22Rv1 (cell line): ENCODE measurements at regions not wholly inside any gene's neighbourhood (a gene's known extent, or its start where the extent isn't known, plus 50 kb on each side); places are given as distances from the start of the nearest gene placed in this dataset.

Source experiments
- H3K27ac ChIP-seq: fragments of 450-650 bp; 2 replicates; pipeline ENCODE4 v1.5.1; 2017
- ZFX ChIP-seq: fragments of 450-650 bp; IDR thresholded peaks from 2 replicates; pipeline ENCODE4 v1.6.1; 2017; ENCODE audit warnings: antibody characterized with exemption, borderline replicate concordance
- TF ChIP-seq, protein P1 (sequence below): fragments of 450-650 bp; IDR thresholded peaks from 2 replicates; pipeline ENCODE4 v1.5.1; 2017; ENCODE audit warnings: mild to moderate bottlenecking

DNA sequence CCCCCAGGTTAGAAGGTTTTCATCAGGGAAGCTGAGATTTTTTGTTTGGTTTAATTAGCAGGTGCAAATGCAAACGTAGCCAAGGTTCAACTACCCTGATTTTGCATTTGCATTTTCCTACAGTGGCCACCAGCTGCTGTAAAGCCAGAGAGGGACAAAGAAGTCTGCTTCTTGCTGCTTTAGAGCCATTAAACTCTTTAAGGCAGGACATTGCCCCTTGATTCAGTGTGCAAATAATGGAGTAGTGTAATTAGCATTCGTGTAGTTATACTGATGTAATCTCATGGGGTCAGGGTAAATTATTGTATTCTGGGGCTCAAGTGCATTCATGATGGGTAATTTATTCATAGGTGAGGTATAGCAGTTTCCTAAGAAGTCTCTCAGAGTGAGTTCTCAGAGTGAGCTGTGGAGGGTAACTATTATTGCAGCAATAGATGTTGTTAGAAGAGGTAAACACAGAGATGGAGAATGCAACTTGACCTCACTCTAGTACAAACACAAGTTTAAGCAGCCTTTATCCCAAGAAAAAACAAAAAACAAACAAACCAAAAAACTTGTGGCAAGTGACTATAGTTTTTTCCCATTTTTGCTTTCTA lies 526.5 kb downstream of the KIF4B start:
- no peak overlapping the region for H3K27ac ChIP-seq
- TF ChIP-seq, protein P1, sequence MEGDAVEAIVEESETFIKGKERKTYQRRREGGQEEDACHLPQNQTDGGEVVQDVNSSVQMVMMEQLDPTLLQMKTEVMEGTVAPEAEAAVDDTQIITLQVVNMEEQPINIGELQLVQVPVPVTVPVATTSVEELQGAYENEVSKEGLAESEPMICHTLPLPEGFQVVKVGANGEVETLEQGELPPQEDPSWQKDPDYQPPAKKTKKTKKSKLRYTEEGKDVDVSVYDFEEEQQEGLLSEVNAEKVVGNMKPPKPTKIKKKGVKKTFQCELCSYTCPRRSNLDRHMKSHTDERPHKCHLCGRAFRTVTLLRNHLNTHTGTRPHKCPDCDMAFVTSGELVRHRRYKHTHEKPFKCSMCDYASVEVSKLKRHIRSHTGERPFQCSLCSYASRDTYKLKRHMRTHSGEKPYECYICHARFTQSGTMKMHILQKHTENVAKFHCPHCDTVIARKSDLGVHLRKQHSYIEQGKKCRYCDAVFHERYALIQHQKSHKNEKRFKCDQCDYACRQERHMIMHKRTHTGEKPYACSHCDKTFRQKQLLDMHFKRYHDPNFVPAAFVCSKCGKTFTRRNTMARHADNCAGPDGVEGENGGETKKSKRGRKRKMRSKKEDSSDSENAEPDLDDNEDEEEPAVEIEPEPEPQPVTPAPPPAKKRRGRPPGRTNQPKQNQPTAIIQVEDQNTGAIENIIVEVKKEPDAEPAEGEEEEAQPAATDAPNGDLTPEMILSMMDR: no peak
- no peak for TF ChIP-seq ZFX

DNA sequence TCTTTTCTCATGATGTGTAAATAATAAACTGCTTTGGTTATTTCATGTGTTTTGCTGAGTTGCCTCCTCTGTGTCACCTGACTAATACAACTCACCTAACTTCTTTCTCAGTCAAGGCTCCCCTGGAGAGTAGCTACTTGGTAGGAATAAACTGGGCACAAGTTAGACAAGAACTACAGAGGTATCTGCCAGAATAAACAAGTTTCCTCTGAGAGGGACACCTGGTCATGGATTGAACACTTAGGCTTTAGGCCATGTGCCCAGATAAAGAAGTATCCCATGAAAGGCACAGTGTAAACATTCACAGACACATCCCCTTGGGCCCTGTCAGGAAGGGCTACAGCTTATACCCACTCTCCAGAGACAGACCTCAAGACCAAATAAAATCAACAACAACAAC lies 532.5 kb downstream of the KIF4B start:
- H3K27ac ChIP-seq: no peak overlapping the region
- TF ChIP-seq, protein P1: no peak
- TF ChIP-seq ZFX: no peak

DNA sequence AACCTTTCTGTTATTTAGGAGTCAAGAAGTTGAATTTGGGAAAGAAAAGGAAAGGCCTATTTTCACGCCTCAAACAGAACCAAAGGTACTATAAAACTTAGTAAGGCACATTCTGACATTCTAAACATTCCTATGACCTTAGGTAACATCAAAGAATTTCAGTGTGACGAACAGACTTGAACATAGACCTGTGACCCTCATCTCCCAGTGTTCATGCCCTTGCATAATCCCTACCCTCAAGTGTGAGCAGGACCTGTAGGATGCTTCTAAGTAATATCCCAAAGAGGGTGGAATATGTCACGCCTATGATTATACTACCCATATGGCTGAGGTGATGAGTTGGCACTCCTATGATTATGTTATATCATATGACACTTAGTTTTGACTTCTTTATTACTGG lies 540.9 kb downstream of the KIF4B start:
- no peak overlapping the region for H3K27ac ChIP-seq
- TF ChIP-seq, protein P1: no peak
- TF ChIP-seq ZFX: no peak

DNA sequence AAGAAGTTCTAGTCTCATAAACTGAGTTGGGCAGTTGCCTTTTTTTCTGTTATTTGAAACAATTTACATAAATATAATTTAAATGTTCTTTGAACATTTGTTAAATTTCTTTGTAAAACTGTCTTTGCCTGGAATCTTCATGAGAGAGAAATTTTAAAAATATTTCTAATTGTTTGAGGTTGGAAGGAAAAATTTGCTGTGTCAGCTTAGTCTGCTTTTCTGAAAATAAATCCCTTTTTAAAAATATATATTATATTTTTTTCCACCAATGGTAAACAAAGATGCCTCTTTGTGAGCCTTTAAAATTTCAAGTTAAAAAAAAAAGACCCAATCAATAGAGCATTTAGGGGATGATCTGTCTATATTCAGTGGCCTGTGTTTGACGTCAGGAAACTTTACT lies 542.7 kb downstream of the KIF4B start:
- no peak for TF ChIP-seq ZFX
- TF ChIP-seq, protein P1: no peak

DNA sequence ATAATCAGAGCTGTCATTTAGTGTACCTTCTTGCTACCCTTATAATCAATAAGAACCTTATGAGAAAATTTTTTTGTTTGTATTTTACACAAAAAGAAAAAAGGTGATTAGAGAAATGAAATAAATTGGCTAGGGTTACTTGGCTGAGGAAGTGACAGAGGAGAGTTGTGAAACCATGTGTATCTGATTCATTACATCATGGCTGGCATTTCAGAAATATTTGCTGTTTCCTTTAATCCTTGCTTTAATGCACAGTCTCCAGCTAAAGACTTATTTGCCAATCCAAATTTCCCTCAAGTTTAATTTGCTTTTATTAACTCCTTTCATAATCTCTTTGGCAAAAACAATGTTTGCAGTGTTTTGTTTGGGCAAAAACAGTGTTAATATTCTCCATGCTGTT lies 543.1 kb downstream of the KIF4B start:
- TF ChIP-seq, protein P1: no peak
- no peak for TF ChIP-seq ZFX
- H3K27ac ChIP-seq: no peak overlapping the region

More for the DNA sequence above, 542.7 kb downstream of the KIF4B start:
- no peak overlapping the region for H3K27ac ChIP-seq

DNA sequence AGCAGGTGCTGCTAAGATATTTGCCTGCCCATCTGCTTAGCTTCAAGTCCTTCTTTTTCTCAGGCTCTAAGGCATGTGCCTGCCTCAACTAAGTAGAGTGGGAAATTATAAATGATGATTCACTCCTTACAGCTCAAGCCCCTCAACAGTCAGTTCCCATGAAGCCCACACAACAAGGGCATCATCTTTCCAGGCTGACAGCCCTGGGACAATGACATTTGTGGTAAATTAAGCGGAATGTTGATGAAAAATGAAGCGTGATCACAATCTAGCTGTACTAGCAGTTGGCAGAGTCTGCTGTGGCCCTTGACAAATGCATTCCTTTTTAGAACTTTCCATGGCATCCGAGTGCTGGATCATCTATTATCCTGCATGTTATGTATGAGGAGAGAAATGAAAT lies 548.6 kb downstream of the KIF4B start:
- no peak overlapping the region for H3K27ac ChIP-seq
- TF ChIP-seq, protein P1: no peak
- no peak for TF ChIP-seq ZFX

DNA sequence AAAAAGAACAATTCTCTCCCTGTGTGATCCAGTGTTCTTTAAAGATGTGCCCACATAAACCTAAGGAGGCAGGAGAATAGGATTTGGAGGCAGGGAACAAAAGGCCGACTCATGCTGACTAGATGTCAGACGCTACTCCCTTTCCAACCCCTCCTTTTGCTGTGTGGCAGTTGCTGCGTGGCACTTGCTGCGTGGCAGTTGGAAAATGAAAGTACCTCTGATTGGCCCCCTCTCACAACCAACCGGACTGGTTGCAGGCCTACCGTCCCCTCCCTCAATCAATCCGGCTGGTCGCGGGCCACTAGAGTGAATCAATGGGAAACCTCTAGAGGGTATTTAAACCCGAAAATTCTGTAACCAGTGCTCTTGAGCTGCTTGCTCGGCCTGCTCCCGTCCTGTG lies 551.0 kb downstream of the KIF4B start:
- TF ChIP-seq, protein P1: no peak
- TF ChIP-seq ZFX: no peak
- no peak overlapping the region for H3K27ac ChIP-seq
